ENCODE measurements at regions not wholly inside any gene's neighbourhood (a gene's known extent, or its start where the extent isn't known, plus 50 kb on each side); places are given as distances from the start of the nearest gene placed in this dataset.

- TF ChIP-seq, protein P1, sequence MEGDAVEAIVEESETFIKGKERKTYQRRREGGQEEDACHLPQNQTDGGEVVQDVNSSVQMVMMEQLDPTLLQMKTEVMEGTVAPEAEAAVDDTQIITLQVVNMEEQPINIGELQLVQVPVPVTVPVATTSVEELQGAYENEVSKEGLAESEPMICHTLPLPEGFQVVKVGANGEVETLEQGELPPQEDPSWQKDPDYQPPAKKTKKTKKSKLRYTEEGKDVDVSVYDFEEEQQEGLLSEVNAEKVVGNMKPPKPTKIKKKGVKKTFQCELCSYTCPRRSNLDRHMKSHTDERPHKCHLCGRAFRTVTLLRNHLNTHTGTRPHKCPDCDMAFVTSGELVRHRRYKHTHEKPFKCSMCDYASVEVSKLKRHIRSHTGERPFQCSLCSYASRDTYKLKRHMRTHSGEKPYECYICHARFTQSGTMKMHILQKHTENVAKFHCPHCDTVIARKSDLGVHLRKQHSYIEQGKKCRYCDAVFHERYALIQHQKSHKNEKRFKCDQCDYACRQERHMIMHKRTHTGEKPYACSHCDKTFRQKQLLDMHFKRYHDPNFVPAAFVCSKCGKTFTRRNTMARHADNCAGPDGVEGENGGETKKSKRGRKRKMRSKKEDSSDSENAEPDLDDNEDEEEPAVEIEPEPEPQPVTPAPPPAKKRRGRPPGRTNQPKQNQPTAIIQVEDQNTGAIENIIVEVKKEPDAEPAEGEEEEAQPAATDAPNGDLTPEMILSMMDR (IDR thresholded peaks at IDR 0.05) = no peak
- no peak for TF ChIP-seq POLR2A (IDR thresholded peaks at IDR 0.05)
Observed at GRCh38 chr11:109343242-109343641, 78.7 kb upstream of the C11orf87 start.

All from esophagus squamous epithelium (tissue), 4 donors.